GM21360 (cell line): ENCODE measurements at regions not wholly inside any gene's neighbourhood (a gene's known extent, or its start where the extent isn't known, plus 50 kb on each side); places are given as distances from the start of the nearest gene placed in this dataset.
"Not testable (repeated sequence)": the region's sequence is repeated elsewhere in the genome, so short reads cannot be mapped to it uniquely, and the experiment has no call there.

Source experiments
- ATAC-seq: cut with Tn5 transposase; IDR thresholded peaks from one replicate; pipeline ENCODE4 v1.9.1; 2021; ENCODE audit warnings: mild to moderate bottlenecking, moderate library complexity; ENCODE audit not compliant: unreplicated experiment

DNA sequence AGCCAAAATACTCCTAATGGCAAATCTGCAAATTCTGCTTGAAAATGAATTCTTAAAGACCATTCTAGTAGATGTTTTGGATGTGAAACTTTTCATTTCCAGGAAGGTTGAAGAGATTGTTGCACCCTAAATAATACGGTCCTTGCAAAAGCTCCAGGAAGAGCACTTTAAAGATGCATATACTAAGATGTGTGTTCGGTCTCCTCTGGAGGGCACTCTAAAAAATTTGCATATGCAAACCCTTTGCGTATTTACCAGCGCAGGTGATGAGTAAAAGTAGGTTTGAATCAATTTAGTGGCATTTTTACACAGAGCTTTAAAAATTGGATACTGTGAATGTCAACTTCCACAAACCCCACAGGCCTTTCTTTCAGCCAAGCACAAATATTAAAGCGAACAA is 378.1 kb upstream of the SORCS1 start:
- no peak for ATAC-seq

DNA sequence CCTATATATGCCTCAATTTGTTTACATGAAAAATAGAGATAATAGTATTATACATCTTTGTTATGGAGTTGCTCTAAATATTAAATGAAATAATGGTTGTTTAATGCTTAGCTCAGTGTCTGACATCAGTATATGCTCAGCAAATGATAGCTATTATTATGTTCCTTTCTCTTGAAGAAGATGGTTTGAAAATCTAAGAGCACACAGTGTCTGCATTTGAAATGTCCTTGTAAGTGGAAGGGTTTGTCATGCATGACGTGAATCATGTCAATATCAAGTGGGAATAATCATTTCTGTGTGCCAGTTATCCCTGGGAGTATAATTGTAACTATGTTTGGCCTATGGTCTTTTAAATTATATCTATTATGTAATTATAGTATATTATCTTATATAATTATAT is 377.5 kb upstream of the SORCS1 start:
- no peak for ATAC-seq

DNA sequence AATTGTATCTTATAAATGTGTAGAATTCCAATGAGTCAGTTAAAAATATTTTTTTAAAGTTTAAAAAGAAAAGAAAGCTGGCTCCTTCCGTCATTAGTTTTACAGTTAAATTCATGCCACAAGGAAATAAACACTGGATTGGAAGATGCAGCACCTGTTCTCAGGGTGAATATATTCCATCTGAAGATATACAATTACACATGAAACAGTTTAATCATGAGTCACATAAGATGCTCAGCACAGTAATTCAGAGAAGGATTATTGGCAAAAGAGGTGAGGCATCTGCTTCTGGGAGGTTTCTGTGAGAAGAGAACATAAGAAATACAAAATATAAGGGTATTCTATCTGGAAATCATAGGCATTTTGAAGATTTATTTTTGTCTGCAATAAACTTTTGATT is 376.5 kb upstream of the SORCS1 start:
- ATAC-seq: no peak

DNA sequence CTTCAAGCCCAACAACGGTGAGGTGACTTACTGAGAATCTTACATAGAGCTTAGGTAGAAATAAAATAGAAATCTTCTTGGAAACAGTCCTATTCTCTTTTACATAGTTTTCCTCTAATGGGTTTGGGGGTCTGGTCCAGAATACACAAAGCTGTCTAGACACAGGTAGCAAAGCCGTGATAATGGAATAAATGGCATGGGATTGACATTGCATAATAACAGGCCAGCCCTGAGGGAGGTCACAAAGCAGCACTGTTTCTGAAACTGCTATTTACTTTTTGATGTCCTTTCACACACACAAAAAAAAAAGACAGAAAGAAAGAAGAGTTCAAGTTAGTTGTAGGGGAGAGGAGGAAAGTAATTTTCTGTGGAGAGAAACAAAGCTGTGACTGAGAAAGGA is 364.8 kb upstream of the SORCS1 start:
- ATAC-seq: no peak

DNA sequence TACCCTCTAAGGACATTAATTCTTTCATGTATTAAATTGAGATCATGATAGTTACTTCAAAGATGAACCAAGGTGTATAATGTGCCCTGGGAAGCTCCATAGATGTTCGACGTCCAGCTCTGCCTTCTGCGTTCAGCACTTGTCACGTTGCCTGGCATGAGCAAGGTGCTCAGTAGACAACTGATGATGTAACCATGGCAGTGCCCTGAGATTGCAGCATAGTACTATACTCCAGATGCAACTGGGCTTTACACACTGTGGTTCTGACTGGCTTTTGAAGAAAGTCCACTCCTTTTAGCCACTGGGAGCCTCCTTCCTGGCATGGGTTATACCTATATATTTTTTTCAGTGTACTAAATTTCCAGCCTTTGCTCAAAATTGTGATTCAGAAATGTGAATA is 355.8 kb upstream of the SORCS1 start:
- no peak for ATAC-seq

DNA sequence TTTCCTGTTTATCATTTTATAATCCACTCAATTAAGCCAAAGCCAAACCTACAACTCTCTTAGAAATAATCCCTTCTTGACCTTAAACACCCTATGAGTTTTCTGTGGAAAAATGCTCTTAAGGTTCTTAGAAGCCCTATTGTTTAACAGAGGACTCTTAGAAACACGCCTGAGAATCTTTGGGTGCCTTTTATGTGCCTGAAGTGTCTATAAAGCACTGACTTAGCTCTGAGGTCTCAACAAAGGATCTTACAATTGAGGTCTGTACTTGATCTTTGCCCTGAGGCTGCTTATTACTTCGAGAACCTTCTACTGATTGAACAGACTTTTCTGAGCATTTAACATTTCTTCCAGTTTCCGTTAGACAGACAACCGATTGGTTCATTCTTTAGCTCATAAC is 353.3 kb upstream of the SORCS1 start:
- ATAC-seq: no peak

DNA sequence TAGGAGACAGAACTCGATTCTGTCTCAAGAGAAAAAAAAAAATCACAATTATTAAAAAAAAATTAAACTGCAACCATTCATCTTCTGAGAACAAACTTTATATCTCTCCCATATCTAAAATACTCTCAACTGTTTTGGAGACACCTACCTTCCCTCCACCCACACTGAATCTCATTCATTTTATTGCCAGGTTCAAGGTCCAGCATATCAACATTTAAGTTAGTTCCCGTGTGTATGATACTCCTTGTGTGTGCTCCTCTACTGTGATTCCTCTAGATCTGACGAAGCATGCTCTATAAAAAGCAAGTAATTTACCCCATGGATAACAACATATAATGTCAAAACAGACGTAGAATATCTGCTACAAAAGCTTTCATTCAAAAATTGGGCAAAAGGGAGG is 351.8 kb upstream of the SORCS1 start:
- no peak for ATAC-seq

DNA sequence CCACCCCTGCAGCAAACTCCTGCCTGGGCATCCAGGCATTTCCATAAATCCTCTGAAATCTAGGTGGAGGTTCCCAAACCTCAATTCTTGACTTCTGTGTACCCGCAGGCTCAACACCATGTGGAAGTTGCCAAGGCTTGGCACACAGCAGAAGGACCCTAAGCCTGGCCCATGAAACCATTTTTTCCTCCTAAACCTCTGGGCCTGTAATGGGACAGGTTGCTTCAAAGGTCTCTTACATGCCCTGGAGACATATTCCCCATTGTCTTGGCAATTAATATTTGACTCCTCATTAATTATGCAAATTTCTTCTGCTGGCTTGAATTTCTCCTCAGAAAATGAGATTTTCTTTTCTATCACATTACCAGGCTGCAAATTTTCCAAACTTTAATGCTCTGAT is 339.5 kb upstream of the SORCS1 start:
- ATAC-seq: not testable (repeated sequence)

DNA sequence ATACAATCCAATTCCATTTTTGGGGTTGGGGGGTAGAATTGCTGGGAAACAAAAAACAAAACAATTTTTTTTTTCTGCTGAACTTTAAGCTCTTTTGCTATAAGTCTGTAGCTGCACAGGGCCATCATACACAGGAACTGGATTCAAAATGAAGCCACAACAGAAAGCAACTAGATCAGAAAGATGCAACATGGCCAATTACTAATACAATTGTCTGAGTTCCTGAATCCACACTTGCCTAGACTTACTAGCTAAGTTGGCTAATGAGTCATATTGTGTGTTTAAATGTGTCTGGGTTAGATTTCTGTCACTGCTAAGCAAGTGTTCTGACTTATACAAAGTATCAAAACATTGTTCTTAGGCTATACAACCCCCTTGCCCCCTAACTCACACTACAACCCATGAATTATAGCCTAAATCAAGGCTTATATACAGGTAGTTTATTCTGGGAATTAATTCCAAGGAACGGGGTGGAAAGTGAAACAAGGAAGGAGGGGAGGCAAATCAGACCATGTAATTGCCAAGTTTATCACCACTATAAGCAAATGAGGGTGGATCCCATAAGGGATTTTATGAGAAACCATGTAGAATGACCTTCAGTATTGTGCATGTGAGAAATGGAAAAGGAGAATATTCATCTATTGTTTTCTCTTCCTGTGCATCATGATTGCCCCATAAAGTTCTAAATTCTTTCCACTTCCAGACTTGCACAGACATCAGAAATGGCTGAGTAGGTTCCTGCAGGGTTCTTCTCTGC is 337.9 kb upstream of the SORCS1 start:
- ATAC-seq: no peak

DNA sequence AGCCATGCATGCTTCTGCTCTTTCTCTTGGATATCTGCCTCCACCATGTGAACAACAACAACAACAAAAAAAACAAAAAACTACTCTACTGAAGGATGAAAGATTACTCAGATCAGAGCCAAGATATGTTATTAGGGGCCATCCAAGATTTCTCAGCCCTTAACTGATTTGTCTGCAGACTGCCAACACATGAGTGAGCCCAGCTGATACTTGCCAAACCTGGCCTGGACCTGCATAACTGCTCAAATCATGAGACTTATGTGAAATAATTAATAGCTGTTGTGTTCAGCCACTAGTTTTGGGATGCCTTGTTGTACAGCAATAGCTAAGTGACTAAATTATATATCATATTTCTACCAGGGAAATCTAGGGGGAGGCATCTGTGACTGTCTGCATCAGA is 334.5 kb upstream of the SORCS1 start:
- no peak for ATAC-seq

DNA sequence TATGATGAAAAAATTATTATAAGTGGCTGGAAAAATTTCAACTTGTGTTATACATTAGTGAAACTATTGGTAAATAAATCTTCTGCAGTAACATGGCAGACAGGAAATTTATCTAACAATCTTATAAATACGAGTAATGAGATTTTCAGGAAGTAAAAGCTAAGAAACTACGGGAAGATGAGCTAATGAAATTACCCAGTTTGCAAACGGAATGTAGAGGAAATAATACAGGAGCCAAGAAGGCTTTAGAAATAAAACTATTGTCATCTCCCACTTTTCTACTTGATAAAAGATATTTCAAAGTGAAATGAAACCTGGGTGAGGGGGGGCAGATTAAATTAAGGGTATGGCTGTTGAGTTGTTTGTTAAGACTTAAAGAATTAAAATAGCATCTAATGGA is 332.5 kb upstream of the SORCS1 start:
- no peak for ATAC-seq

DNA sequence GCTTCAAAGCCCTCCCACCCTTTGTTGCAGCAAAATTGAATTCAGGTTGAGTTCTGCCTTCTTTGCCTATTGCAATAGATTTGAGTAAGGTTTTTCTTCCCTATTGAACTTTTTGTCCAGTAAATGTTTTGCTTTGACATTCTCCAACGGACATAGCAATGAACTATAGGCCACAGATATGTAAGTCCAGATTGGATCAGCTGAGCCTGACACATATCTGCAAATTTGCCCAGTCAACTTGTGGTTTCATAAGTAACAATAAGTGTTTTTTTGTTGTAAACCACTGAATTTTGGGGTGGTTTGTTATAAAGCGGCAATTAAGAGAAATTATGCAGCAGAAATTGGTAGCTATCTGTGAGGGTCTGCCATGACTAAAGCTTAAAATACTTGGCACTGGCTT is 332.1 kb upstream of the SORCS1 start:
- no peak for ATAC-seq

DNA sequence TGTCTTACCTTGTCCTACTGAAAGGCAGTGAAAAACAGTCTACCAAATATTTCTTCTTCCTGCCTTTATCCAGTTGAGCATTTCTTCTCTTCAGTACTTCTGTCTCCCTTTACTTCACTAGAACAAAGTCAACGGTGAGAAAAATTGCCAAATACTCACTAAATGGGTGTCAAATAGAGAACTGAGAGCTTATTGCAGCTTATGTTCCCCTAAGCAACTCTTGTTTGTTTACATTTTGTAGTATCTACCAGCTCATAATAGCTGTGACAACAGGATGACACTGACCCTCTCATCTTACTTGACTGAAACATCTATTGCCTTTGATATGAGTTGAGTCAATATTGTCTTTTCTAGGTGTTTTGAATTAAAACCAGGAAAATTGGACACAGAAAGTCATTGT is 327.9 kb upstream of the SORCS1 start:
- no peak for ATAC-seq

DNA sequence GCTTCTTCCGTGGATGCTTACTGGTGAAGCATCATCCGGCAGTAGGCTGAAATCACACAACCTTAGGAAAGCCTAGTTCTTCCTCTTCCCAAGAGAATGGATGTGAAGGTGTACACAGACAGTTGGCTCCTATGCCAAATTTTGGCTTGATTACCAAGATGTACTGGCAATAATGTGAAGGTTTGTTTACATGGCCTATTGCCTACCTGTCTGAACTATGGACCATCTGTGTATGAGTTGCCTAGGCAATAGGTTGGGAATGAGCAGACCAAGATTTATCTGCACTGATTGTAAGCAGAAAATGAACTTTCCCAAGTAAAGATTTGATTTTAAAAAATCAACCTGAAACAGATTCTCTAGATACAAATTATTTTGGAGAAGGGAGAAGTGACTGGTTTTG is 325.9 kb upstream of the SORCS1 start:
- no peak for ATAC-seq

DNA sequence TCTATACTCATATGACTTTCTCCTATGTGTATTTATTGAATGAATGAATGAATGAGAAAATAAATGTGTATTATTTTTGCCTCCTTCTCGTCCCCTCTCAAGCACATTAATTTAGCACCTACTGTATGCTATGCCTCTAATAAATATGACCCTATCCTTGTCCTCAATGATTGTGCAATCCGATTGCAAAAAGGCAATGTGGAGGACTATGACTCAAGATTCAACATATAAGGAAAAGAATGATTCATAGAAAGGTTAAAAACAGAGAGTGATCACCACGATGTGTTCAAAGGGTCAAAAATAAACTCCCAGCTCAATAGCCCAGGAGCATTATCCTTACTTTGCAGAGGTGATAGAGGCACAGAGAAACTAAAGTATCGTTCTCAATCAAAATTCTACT is 322.8 kb upstream of the SORCS1 start:
- no peak for ATAC-seq

DNA sequence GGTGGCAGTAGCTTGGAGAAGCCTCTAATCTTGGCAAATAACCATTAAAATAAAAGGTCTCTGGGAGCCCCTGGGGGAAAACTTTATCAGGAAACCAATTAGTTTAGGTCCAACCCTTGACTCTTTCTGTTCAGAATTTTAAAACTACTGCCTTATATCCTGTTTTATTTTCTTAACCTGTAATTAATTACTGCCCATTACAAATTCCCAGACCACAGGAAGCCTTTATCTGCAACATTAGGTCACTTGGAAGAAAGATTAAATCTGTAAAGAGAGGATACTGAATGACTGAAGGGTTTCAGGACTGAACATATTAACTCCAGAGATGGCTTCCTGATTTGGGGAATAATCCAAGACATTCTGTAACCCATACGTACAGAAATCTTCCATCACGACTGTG is 320.5 kb upstream of the SORCS1 start:
- no peak for ATAC-seq

DNA sequence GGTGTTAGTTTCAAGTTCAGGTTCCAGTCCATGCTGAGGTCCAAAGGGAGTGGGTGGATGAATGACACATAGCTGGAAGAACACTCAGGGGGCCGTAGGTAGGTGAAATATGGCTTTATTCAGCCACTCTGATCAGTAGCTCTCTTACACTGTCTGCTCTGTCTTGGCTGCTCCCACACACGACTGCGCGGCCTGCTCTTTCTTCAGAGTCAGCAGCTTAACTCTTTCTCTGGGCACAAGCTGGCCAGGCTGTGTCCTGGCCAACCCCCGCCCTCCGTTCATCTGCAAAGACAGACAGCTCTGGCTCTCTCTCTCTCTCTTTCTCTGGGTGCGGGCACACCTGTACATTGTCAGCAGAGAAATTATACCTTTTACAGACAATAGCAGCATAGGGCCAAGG is 317.4 kb upstream of the SORCS1 start:
- no peak for ATAC-seq

DNA sequence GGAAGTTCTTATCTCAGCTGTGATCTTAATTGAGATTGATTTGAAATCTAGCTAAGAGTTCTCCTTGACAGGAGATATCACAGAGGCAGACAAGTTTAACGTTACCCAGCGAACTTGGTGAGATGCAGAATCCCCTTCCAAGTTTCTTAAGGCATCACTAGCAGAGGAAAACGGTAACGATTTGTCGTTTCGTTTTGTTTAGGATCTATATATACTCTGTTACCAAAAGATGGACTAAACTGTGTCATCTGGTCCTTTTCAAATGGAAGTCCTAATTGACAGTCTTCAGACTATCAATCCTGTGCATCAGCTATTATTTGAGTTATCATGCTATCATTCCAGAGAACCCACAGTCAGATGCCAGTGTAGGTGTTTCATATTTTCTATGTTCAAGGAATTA is 316.7 kb upstream of the SORCS1 start:
- no peak for ATAC-seq

DNA sequence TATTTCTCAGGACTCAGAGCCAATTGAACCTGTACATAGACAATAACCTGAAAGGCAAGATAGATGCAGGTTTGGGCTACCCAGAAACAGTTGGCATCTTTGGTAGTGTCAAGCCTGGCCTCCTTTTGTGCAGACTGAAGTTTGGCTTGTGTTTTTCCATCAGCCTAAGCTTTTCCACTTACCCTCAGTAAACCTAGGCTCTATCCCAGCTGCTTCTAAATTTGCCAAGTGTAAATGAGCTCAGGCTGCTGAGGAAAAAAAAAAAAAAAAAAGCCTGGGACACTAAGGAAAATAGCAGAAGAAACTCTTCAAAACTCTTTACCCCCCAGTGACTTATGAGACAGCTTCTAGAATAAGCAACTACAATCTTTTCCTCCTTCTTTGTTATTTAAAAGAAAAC is 316.3 kb upstream of the SORCS1 start:
- no peak for ATAC-seq

DNA sequence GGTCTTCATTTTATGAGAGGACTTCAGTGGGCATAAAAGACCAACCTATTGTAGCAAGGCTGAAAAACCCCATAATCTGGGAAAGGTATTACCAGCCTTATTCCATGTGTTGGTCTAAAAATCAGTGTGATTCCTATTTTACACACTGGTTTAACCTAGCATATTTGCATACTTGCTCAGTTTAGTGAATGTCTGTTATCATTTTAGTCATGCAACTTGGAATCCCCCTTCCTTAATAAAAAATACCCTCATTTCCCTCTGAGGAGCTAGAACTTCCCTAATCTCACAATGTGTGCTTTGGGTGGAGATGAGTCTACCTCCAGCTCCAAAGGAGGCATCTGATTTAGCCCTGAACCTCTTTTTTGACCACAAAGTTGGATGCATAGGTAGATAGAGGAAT is 312.8 kb upstream of the SORCS1 start:
- ATAC-seq: peak; percentile 68

DNA sequence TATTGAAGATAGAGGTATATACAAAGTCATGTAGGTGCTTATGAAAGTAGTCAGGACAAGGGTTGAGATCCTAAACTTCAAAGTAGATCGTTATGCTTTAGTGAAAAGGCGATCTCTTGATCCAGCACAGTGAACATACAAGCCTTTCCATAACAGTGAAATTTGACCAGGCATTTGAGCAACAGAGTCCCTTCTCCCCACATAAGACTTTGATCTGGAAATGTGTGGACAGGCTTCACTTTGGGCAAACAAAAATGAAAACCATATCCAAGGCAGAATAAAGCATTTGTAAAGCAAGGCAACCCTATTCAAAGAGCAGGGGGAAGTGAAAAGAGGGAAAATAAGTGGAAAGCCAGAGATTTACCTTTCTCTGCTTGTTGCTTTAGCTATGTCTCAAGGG is 311.9 kb upstream of the SORCS1 start:
- no peak for ATAC-seq

DNA sequence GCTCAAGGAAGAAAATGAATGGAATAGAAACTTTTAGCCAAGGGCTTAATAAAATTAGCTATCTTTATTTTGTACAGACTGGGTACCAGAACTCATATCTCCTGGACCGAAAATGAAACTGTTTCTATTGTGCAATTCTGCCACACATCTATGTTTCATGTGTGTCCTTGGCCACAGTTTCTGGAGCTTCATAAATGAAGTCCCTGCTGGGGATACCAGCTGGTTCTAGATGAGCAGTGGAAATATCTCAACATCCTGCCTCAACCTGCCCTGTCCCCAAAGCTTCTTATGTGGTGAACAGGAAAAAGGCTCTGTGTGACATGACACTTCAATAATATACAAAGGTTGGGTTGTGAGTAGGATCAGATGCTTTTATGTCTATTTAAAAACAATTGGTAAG is 310.1 kb upstream of the SORCS1 start:
- ATAC-seq: no peak

DNA sequence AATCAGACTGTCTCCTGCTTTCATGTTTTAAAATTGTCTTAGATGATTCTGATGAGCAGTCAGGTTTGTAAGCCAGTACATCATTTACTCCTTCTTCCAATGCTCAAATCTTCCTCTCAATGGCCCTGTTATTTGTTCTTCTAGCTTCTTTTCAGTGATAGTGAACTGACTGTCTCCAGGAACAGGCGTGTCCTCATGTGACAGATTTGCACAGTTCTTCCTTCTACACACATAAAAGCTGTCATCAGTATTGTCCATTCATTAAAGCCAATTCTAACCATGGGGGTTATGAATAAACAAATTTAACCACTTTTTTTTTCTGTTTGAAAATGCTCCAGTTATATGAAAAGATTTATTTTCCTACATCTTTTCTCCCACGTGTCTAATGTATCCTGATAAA is 308.7 kb upstream of the SORCS1 start:
- ATAC-seq: no peak
